OCI-LY3 (cell line): ENCODE measurements at regions not wholly inside any gene's neighbourhood (a gene's known extent, or its start where the extent isn't known, plus 50 kb on each side); places are given as distances from the start of the nearest gene placed in this dataset.

Source experiments
- H2AFZ ChIP-seq: fragments of 200-600, 300-600 bp; shearing (Covaris generic); 2 replicates; pipeline ENCODE4 v1.6.0; 2014; ENCODE audit warnings: antibody characterized with exemption, low read depth, low read length
- H3K27ac ChIP-seq: fragments of 200-600, 300-600 bp; sonication (generic); 2 replicates; pipeline ENCODE4 v1.5.1; 2014; ENCODE audit warnings: mild to moderate bottlenecking, low read length, moderate library complexity, mixed read lengths
- H3K27me3 ChIP-seq: fragments of 200-600, 300-600 bp; sonication (generic); 2 replicates; pipeline ENCODE4 v1.6.1; 2014; ENCODE audit warnings: low read depth, low read length, mixed read lengths
- H3K36me3 ChIP-seq: fragments of 200-600, 300-600 bp; sonication (generic); replicated peaks from 2 replicates; pipeline ENCODE3; 2014; ENCODE audit warnings: low read depth, low read length, mixed read lengths
- H3K4me1 ChIP-seq: fragments of 300-600, 200-600 bp; sonication (generic); 2 replicates; pipeline ENCODE4 v1.6.1; 2014; ENCODE audit warnings: low read length, mixed read lengths
- H3K4me2 ChIP-seq: fragments of 200-600, 300-600 bp; sonication (generic); 2 replicates; pipeline ENCODE4 v1.6.1; 2014; ENCODE audit warnings: low read length, mixed read lengths
- H3K4me3 ChIP-seq: fragments of 300-600, 200-600 bp; sonication (generic); 2 replicates; pipeline ENCODE4 v1.5.1; 2014; ENCODE audit warnings: antibody characterized with exemption, mild to moderate bottlenecking, low read length, moderate library complexity
- H3K79me2 ChIP-seq: fragments of 300-600, 200-600 bp; shearing (Covaris generic); 2 replicates; pipeline ENCODE4 v1.6.1; 2014; ENCODE audit warnings: mild to moderate bottlenecking, low read length, mixed read lengths
- H3K9ac ChIP-seq: fragments of 300-600, 200-600 bp; shearing (Covaris generic); 2 replicates; pipeline ENCODE4 v1.6.0; 2014; ENCODE audit warnings: mild to moderate bottlenecking, low read length, moderate library complexity
- H3K9me3 ChIP-seq: fragments of 200-600, 300-600 bp; shearing (Covaris generic); 2 replicates; pipeline ENCODE4 v1.6.1; 2014; ENCODE audit warnings: low read length, mixed read lengths; ENCODE audit not compliant: insufficient read depth
- H4K20me1 ChIP-seq: fragments of 200-600, 300-600 bp; sonication (generic); 2 replicates; pipeline ENCODE4 v1.6.1; 2016; ENCODE audit warnings: low read length, mixed read lengths; ENCODE audit not compliant: insufficient read depth
- EZH2phosphoT487 ChIP-seq: fragments of 200-600 bp; shearing (Covaris generic); IDR thresholded peaks from 2 replicates; pipeline ENCODE4 v1.6.1; 2018; ENCODE audit warnings: antibody characterized with exemption, mixed run types, low read depth
- TF ChIP-seq, protein P1 (sequence below): fragments of 200-600, 300-600 bp; sonication (generic); IDR thresholded peaks from 2 replicates; pipeline ENCODE4 v1.5.1; 2014; ENCODE audit warnings: antibody characterized with exemption, low read length, low read depth

DNA sequence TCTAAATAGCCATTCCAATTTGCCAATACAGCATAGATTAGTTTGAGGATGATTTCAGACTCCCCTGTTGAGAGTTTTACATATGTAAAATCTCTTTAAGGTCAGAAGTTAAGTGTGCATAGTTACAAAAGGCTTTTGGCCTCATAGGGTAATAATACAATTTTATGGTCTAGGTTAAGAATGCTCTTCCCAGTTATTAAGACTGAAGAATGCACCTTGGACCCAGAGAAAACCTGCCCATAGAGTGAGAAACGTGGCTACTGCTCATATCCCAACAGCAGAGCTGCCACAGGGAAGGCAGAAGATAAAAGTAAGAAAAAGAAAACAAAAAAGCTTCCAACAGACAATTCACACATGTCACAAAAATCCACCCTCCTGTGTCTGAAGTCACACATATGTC, 255.9 kb downstream of the LMO4 start:
- Histone ChIP-seq H3K4me1 (peaks cover 19% of the 10 kb centered on the region), H3K4me2 (no peak overlapping the region), H3K79me2 (no peaks in the 10 kb centered on the region), H3K27ac (no peak overlapping the region), H3K9me3 (no peaks in the 10 kb centered on the region), H3K4me3 (no peak overlapping the region), H4K20me1 (no peaks in the 10 kb centered on the region), H3K9ac (no peak overlapping the region), H3K36me3 (no peaks in the 10 kb centered on the region), H2AFZ (no peak overlapping the region), H3K27me3 (peaks cover 45% of the 10 kb centered on the region)
- TF ChIP-seq, protein P1, sequence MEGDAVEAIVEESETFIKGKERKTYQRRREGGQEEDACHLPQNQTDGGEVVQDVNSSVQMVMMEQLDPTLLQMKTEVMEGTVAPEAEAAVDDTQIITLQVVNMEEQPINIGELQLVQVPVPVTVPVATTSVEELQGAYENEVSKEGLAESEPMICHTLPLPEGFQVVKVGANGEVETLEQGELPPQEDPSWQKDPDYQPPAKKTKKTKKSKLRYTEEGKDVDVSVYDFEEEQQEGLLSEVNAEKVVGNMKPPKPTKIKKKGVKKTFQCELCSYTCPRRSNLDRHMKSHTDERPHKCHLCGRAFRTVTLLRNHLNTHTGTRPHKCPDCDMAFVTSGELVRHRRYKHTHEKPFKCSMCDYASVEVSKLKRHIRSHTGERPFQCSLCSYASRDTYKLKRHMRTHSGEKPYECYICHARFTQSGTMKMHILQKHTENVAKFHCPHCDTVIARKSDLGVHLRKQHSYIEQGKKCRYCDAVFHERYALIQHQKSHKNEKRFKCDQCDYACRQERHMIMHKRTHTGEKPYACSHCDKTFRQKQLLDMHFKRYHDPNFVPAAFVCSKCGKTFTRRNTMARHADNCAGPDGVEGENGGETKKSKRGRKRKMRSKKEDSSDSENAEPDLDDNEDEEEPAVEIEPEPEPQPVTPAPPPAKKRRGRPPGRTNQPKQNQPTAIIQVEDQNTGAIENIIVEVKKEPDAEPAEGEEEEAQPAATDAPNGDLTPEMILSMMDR = no peak
- no peak for TF ChIP-seq EZH2phosphoT487

DNA sequence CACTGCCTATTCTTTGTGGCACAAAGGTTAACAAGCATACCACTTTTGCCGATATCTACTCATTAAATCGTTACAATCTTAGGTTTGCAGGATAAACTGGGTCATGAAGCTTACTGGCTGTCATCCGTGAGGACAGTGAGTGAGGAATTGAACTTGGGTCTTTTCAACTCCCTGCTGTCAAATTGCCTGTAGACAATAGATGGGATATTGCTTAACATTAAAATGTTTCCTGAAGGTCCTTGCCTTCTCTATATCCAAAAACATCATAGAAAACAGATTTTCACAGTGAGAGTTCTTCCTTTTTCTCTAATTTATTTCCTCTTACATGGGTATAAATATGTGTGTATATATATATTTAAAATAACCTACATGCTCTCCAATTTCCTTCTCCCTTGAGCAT, 257.8 kb downstream of the LMO4 start:
- Histone ChIP-seq H3K27me3 (peaks cover 63% of the 10 kb centered on the region), H3K4me2 (no peak overlapping the region), H3K27ac (no peak overlapping the region), H3K36me3 (no peaks in the 10 kb centered on the region), H3K4me1 (peaks cover 27% of the 10 kb centered on the region), H3K9me3 (no peaks in the 10 kb centered on the region), H3K4me3 (no peak overlapping the region), H3K79me2 (no peaks in the 10 kb centered on the region), H4K20me1 (no peaks in the 10 kb centered on the region; the same call in 1 of the 2 replicates), H3K9ac (no peak overlapping the region), H2AFZ (no peak overlapping the region)
- TF ChIP-seq EZH2phosphoT487 = no peak
- TF ChIP-seq, protein P1 = no peak

DNA sequence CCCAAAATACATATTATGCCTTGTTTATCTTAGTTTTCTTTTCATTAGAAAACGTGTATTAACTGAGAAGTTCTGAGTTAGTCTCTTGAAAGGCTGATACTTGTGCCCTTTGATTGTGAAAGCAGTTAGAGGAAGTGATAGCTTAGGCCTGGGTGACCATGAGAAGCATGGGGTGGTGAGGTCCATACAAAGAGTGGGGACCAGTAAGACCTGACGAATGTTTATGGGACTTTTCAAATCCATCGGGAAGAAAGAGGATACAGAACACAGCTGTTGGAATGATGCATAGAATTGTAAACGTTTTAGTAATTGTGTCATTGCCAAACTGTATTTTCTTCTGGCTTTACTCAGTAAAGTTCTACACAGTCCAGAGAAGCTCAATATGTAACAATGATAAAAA, 259.8 kb downstream of the LMO4 start:
- Histone ChIP-seq H3K27ac (no peak overlapping the region), H3K9ac (no peak overlapping the region), H3K36me3 (no peaks in the 10 kb centered on the region), H4K20me1 (peaks cover 2% of the 10 kb centered on the region; the same call in 1 of the 2 replicates), H3K9me3 (no peaks in the 10 kb centered on the region), H3K4me2 (peak overlapping the region; percentile 97), H2AFZ (no peak overlapping the region), H3K4me1 (peaks cover 45% of the 10 kb centered on the region), H3K27me3 (peaks cover 64% of the 10 kb centered on the region), H3K4me3 (peak overlapping the region; percentile 70), H3K79me2 (no peaks in the 10 kb centered on the region)
- no peak for TF ChIP-seq EZH2phosphoT487
- TF ChIP-seq, protein P1 = no peak

DNA sequence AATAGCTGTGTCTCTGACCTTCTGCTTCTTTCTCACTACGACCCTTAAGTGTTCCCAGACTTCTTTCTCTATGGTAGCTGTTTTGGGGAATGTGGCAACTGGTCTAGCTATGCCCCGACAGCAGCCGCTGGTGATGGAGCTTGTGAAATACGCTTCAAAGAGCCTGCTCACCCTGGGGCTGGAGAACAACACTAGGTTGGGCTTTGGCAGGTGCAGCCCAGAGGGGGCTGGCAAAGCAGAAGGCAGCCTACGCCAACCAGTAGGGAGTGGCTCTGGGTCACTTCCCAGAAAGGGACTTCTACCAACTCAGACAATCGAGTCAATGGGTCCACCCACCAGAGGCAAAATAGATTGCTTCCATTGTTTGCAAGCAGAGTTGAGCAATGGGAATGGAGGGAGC, 262.8 kb downstream of the LMO4 start:
- Histone ChIP-seq H3K4me2 (peak overlapping the region; percentile 60), H4K20me1 (peaks cover 8% of the 10 kb centered on the region; the same call in 1 of the 2 replicates), H3K9me3 (no peaks in the 10 kb centered on the region), H3K27ac (no peak overlapping the region), H3K4me1 (peaks cover 65% of the 10 kb centered on the region), H3K4me3 (peak overlapping the region; percentile 31; the same call in 1 of the 2 replicates), H3K79me2 (no peaks in the 10 kb centered on the region), H2AFZ (no peak overlapping the region), H3K36me3 (no peaks in the 10 kb centered on the region), H3K27me3 (peaks cover 48% of the 10 kb centered on the region), H3K9ac (no peak overlapping the region)
- TF ChIP-seq, protein P1 = no peak
- no peak for TF ChIP-seq EZH2phosphoT487
